Glomerular endothelial cell (primary cell): ENCODE measurements at regions not wholly inside any gene's neighbourhood (a gene's known extent, or its start where the extent isn't known, plus 50 kb on each side); places are given as distances from the start of the nearest gene placed in this dataset.

ENCODE experiments used
- DNase-seq: peaks from one replicate; pipeline ENCODE4 v3.0.0-alpha.2; 2011; ENCODE audit warnings: low read depth, low spot score; ENCODE audit errors: extremely low read depth

- DNase-seq: no peak
Measured at GRCh38 chr12:67112586-67112985, 156.6 kb upstream of the CAND1 start.

- DNase-seq: no peak
Measured at GRCh38 chr12:67116134-67116533, 153.0 kb upstream of the CAND1 start.

GRCh38 chr12:67122584-67122983 is 146.6 kb upstream of the CAND1 start:
- DNase-seq: no peak

GRCh38 chr12:67137256-67137655 is 131.9 kb upstream of the CAND1 start:
- DNase-seq: no peak

GRCh38 chr12:67141296-67142018 is 127.7 kb upstream of the CAND1 start:
- no peak for DNase-seq

GRCh38 chr12:67145692-67146091 is 123.5 kb upstream of the CAND1 start:
- no peak for DNase-seq

- no peak for DNase-seq
Measured at GRCh38 chr12:67147030-67147429, 122.1 kb upstream of the CAND1 start.

GRCh38 chr12:67147447-67147846 is 121.7 kb upstream of the CAND1 start:
- no peak for DNase-seq

GRCh38 chr12:67148265-67148664 is 120.9 kb upstream of the CAND1 start:
- no peak for DNase-seq

- DNase-seq: no peak
Measured at GRCh38 chr12:67151886-67152285, 117.3 kb upstream of the CAND1 start.

- DNase-seq: no peak
Measured at GRCh38 chr12:67152451-67152850, 116.7 kb upstream of the CAND1 start.

GRCh38 chr12:67154901-67155300 is 114.3 kb upstream of the CAND1 start:
- DNase-seq: no peak

- no peak for DNase-seq
Measured at GRCh38 chr12:67155863-67156262, 113.3 kb upstream of the CAND1 start.

- no peak for DNase-seq
Measured at GRCh38 chr12:67161322-67161918, 107.7 kb upstream of the CAND1 start.

GRCh38 chr12:67173258-67173657 is 95.9 kb upstream of the CAND1 start:
- DNase-seq: no peak

GRCh38 chr12:67182551-67182950 is 86.6 kb upstream of the CAND1 start:
- DNase-seq: no peak

GRCh38 chr12:67193704-67194103 is 75.5 kb upstream of the CAND1 start:
- DNase-seq: no peak

GRCh38 chr12:67200386-67200785 is 68.8 kb upstream of the CAND1 start:
- DNase-seq: no peak

- no peak for DNase-seq
Measured at GRCh38 chr12:67202011-67202677, 67.0 kb upstream of the CAND1 start.

- DNase-seq: no peak
Measured at GRCh38 chr12:67202678-67203012, 66.5 kb upstream of the CAND1 start.

- DNase-seq: no peak
Measured at GRCh38 chr12:67208281-67209067, 60.7 kb upstream of the CAND1 start.
